ENCODE measurements at regions not wholly inside any gene's neighbourhood (a gene's known extent, or its start where the extent isn't known, plus 50 kb on each side); places are given as distances from the start of the nearest gene placed in this dataset.
"Not testable (repeated sequence)": the region's sequence is repeated elsewhere in the genome, so short reads cannot be mapped to it uniquely, and the experiment has no call there.

- DNase-seq (ENCODE audit: low spot score), result no peak
These were observed 114.2 kb upstream of the MAN2A1 start for GRCh38 chr5:109575506-109575905.

DNA sequence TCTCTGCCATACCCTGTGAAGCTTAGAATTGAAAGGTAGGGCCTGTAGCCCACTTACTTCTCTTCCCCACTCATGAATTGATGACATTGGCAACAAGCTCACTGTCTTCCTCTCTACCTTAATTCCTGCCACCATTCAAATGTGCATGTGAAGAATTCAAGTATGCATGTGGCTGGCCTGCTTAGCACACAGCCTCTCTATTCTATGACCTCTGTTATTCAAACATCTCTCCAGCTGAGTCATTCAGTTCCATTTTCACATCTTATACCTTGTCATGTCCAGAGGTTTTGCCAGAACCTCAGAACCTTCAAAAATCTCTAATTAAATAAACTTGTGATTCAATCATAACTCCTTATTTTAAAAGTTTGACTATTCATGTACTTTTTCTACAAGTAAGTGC, 114.7 kb upstream of the MAN2A1 start:
- DNase-seq (ENCODE audit: low spot score), result no peak

DNA sequence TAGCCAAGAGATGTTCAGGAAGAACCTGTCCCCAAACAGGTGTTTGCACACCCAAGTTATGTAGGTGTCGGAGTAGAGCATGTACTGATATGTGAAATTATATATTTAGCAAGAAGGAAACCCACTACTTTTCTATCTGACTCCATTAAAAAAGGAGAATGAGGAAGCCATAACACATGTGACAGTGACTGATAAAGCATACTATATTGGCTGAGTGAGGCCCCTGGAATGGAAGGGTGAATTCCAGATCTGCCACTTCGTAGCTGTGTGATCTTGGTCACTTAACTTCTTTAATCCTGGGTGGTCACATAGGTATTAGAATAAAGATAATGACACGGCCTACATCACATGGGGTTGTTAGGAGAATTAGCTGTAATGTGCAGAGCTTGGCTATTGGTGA, 116.0 kb upstream of the MAN2A1 start:
- DNase-seq (ENCODE audit: low spot score), result no peak

DNA sequence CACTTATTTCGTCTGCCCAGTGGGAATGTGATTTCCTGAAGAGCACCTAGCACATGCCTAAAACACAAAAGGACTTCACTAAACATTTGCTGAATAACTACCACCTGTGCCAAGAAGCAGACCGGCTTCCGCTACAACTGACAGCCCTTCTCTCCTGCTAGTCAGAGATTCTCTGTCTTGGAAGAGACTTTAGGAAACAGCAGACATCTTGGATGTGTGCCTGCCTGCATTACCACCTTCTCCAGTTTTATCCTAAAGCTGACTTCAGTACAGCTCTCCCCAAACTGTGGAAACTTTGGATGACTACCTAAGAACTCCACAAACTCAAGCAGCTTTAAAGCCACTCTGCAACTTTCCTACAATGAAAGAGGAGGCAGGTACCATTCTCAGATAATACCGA, 116.5 kb upstream of the MAN2A1 start:
- DNase-seq (ENCODE audit: low spot score), result no peak

- DNase-seq (ENCODE audit: low spot score), result no peak
These were observed 117.9 kb upstream of the MAN2A1 start for GRCh38 chr5:109571785-109572184.

DNA sequence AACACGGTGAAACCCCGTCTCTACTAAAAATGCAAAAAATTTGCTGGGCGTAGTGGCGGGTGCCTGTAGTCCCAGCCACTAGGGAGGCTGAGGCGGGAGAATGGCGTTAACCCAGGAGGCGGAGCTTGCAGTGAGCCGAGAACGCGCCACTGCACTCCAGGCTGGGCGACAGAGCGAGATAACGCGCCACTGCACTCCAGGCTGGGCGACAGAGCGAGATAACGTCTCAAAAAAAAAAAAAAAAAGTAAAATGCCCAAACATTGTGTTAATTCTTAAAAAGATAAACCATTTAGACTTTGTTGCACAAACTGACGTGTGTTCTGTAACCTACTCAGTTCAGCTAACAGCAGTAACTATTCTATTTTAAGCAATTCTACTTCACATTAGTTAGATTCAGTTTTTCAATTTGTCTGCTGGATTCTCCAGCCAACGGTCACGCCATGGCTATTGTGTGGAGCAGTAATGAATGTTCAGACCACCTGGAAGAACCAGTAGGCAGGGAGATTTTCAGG, 119.3 kb upstream of the MAN2A1 start:
- DNase-seq (ENCODE audit: low spot score), result no peak

- peak; percentile 37 for DNase-seq (ENCODE audit: low spot score)
These were observed 122.2 kb upstream of the MAN2A1 start for GRCh38 chr5:109567374-109568044.

GRCh38 chr5:109566361-109566760, 123.4 kb upstream of the MAN2A1 start:
- no peak for DNase-seq (ENCODE audit: low spot score)

DNA sequence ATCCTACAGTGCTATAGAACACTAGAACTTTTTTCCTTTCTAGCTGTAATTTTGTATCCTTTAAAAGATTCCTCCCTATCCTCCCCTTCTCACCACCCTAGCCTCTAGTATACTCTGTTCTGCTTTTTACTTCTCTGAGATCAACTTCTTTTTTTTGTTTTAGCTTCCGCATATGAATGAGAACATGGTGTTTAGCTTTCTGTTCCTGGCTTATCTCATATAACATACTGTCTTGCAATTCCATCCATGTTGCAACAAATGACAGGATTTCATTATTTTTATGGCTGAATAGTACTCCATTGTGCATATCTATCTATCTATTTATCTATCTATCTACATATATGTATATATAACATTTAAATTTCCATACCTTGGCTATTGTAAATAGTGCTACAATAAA, 126.0 kb upstream of the MAN2A1 start:
- no peak for DNase-seq (ENCODE audit: low spot score)

- no peak for DNase-seq (ENCODE audit: low spot score)
These were observed 126.5 kb upstream of the MAN2A1 start for GRCh38 chr5:109563189-109563588.

- DNase-seq (ENCODE audit: low spot score), result no peak
These were observed 127.3 kb upstream of the MAN2A1 start for GRCh38 chr5:109562441-109562840.

DNA sequence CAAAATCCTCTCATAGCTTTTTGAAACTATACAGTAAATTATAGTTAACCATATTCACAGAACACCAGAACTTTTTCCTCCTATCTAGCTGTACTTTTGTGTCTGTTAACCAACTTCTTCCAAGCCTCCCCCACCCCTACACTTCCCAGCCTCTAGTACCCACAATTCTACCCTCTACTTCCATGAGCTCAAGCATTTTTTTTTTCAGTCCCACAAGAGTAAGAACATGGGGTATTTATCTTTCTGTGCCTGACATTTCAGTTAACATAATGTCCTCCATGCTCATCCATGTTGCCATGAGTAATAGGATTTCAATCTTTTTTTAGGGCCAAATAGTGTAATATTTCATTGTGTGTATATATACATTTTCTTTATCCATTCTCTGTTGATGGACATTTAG, 128.3 kb upstream of the MAN2A1 start:
- DNase-seq (ENCODE audit: low spot score), result no peak

- DNase-seq (ENCODE audit: low spot score), result no peak
These were observed 129.2 kb upstream of the MAN2A1 start for GRCh38 chr5:109560554-109560953.

- DNase-seq (ENCODE audit: low spot score), result no peak
These were observed 130.8 kb upstream of the MAN2A1 start for GRCh38 chr5:109558952-109559351.

DNA sequence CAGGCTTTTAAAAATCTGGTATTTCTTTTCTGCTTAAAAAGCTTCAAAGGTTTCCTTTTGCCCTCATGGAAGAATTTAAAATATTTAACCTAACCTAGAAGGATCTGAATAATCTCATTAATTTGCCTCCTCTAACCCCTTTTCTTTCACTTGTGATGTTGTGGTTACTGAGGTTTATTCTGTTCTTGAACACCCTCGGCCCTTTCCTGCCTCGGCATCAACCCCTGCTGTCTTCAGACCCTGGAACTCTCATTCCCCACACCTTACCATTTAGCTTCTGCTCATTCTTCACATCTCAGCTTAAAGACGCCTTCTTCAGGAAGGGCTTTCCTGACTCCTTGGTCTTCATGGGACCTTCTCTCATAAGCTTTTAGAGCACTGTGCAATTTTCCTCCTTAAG, 131.4 kb upstream of the MAN2A1 start:
- DNase-seq (ENCODE audit: low spot score), result no peak

GRCh38 chr5:109553846-109554245, 135.9 kb upstream of the MAN2A1 start:
- no peak for DNase-seq (ENCODE audit: low spot score)

- not testable (repeated sequence) for DNase-seq (ENCODE audit: low spot score)
These were observed 138.5 kb upstream of the MAN2A1 start for GRCh38 chr5:109551234-109551633.

GRCh38 chr5:109550077-109550476, 139.7 kb upstream of the MAN2A1 start:
- no peak for DNase-seq (ENCODE audit: low spot score)

- no peak for DNase-seq (ENCODE audit: low spot score)
These were observed 136.7 kb upstream of the PJA2 start for GRCh38 chr5:109546461-109546860.

- not testable (repeated sequence) for DNase-seq (ENCODE audit: low spot score)
These were observed 135.1 kb upstream of the PJA2 start for GRCh38 chr5:109544873-109545272.

DNA sequence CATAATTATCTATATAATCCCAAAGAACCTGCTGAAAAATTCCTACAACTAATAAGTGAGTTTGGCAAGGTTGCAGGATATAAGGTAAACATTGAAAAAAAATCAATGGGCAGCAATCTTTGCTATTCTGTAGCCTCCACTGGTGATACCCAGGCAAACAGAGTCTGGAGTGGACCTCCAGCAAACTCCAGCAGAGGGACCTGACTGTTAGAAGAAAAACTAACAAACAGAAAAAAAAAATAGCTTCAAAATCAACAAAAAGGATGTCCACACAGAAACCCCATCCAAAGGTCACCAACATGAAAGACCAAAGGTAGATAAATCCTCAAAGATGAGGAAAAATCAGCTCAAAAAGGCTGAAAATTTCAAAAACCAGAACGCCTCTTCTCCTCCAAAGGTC, 128.9 kb upstream of the PJA2 start:
- not testable (repeated sequence) for DNase-seq (ENCODE audit: low spot score)

GRCh38 chr5:109535090-109535489, 125.3 kb upstream of the PJA2 start:
- not testable (repeated sequence) for DNase-seq (ENCODE audit: low spot score)

- DNase-seq (ENCODE audit: low spot score), result no peak
These were observed 124.0 kb upstream of the PJA2 start for GRCh38 chr5:109533751-109534272.

- DNase-seq (ENCODE audit: low spot score), result no peak
These were observed 123.1 kb upstream of the PJA2 start for GRCh38 chr5:109532773-109533364.

All from AG20443 (cell line).